GM19468 (cell line): ENCODE measurements at regions not wholly inside any gene's neighbourhood (a gene's known extent, or its start where the extent isn't known, plus 50 kb on each side); places are given as distances from the start of the nearest gene placed in this dataset.
"Not testable (repeated sequence)": the region's sequence is repeated elsewhere in the genome, so short reads cannot be mapped to it uniquely, and the experiment has no call there.

Experiments used
- ATAC-seq: cut with Tn5 transposase; IDR thresholded peaks from one replicate; pipeline ENCODE4 v1.9.1; 2021; ENCODE audit warnings: mild to moderate bottlenecking, moderate library complexity, moderate number of reproducible peaks; ENCODE audit not compliant: unreplicated experiment; ENCODE audit errors: extremely low read depth

DNA sequence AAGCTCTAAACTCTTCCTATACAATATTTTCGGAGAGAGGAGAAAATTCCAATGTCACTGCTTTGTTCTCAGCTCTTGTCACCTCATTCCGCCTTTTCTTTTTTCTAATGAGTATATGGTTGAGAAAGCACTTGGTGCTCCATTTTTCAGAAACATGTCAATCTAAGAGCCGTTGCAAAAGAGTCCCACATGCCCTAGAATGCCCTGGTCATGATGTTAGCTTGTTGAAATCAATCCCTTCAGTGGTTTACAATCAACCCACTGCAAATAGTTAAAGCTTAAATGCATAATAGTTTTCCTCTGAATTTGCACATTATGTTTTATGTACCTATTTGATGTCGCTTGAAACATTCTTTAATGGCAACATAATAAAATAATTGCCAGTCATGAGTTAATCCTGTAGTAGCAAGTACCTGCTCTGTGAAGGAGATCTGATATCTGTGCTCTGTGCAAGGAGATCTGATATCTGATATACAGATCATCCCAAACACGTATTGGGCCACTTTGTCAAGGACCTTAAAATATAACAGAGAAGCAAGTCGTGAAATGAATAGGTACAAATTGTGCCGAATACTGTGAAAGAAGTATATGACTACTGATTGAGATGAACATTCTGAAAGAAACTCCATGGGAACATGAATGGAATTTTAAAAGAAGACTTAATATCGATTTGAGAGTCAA is 1633.5 kb downstream of the SUCLG1 start:
- ATAC-seq: no peak

GRCh38 chr2:82823892-82824291 is 1635.2 kb downstream of the SUCLG1 start:
- no peak for ATAC-seq

GRCh38 chr2:82819951-82820350 is 1639.1 kb downstream of the SUCLG1 start:
- ATAC-seq: no peak

DNA sequence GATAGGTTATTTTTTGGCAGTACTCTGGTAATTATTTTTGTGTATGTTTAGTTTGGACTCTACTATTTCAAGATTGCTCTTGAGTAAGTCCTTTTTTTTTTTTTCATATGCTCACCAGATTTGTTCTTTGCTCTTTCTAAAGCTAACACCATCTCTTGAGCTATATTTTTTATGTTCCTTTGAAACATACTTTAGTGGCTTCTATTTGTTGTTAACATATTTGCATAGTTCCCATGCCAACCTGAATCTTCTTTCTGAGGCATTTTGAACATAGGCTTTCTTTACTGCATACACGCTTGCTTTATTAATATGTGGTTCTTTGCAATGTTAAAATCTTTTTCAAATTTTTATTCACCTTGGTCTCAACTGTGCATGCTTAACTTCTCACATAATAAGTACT is 1644.9 kb downstream of the SUCLG1 start:
- ATAC-seq: no peak

GRCh38 chr2:82811946-82812345 is 1647.1 kb downstream of the SUCLG1 start:
- no peak for ATAC-seq

DNA sequence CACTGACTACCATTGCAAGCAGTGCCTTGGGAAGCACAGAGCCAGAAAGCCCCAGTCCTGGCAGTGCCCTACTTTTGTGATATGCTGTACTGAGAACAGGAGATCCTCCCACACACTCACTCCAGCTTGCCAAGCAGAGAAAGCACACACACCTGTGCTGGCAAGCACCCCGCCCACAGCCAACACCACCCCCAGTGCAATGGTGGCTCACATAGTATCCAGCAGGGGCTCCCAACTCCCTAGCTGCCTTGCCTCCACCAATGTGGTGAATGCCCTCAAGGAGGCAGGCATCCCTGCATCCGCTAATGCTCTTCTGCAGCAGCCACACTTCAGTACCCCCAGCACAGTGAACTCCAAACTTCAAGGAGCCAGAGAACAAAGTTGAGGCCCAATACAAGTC is 1655.8 kb downstream of the SUCLG1 start:
- no peak for ATAC-seq

DNA sequence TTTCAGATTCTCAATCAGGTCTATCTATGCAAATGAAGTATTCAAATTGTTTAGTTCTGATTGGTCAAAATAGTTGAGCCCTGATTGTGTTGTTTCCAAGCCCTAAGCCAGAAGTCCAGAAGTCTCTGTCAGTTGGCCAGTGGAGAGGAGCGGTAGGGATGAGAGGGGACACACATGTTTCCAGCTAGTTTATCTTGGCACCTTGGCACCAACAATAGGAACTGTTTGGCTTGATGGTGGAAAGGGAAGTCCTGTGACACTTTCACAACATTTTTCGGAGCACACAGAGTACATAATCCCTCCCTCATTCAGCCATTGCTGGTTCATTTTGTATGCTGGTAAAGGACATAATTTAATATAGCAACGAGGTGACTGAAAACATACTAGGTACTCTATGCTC is 1661.6 kb downstream of the SUCLG1 start:
- no peak for ATAC-seq

GRCh38 chr2:82796132-82796531 is 1662.9 kb downstream of the SUCLG1 start:
- no peak for ATAC-seq

DNA sequence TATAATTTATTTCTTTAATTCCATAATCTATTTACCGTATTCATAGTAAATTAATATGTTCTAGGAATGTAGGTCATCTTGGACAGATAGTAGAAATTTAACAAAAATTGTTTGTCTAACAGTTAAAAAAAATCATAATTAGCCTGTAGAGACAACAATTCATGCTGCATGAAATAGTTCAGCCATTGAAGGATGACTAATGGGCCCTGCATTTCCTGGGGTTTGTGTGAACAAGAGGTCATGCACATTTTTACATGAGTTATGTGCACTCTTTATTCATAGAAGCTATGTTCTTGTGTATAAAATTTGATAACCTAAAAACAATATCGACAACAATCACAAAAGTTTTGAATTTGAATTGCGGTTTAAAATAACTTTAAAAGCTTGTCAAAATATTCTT is 1663.6 kb downstream of the SUCLG1 start:
- ATAC-seq: no peak

- no peak for ATAC-seq
These were observed 1665.2 kb downstream of the SUCLG1 start for GRCh38 chr2:82793711-82794435.

DNA sequence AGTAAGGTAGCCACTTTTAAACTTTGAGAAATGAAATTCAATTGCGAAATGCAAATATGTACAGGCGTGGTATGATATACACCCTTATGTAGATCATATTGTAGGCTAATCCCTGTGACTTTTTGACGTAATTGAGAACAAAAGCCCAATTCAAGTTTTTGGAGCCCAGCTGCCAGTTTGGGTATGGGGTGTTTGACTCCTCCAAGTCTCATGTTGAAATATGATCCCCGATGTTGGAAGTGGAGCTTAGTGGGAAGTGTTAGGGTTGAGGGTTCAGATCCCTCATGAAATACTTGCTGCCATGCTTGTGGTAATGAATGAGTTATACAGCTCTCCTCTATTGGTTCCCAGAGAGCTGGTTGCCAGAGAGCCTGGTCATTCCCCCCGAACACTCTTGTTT is 1666.8 kb downstream of the SUCLG1 start:
- no peak for ATAC-seq

DNA sequence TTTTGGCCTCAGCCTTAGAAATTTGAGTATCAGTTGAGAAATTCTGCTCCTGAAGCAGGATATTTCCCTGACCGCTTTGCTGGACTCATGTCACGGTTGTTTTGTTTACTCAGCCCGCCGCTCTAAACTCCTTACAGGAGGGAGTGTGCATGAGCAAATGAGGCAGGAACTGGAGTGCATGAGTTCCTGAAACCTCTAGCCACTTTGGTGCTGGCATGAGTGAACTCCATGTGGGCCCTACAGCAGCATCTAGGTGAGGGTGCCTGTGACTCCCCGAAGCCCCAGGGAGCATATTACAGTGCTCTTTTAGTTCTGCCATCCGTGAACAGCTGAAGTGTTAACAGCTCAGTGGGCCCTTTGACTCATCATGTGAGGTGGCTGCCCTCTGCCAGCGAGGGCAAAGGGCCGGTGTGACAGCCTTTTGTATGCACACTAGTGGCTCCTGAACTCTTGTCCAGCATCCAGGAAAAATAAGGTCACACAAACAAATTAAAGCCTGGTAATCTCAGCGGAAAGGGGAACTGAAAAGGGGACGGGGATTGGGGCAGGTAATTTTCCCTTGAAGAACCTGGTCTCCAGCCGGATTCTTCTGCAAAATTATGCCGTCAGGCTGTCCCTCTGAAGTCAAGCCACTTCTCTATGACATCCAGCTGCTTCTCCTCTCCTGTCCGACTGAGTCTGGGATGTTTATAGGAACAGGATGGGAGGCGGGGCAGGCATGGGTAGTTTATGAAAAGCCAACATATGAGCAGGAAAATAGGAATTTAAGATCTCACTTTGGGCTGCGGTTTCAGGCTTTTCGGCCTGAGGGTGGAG is 1668.7 kb downstream of the SUCLG1 start:
- ATAC-seq: no peak

DNA sequence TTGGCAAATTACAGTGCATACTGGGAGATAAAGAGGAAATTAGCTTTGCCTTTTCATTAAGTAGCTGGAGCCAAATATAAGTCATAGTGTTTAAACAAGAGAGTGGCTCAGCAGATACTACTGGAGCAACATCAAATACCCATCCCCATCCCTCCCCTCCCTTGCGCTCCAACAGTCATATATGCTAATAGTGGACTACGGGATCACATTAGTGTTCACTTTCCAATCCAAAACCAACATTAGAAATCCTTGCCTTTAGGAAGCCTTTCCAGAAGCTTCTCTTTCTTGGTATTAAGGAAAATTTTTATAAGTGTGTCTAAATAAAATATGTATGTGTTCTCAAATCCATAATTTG is 1669.3 kb downstream of the SUCLG1 start:
- no peak for ATAC-seq

DNA sequence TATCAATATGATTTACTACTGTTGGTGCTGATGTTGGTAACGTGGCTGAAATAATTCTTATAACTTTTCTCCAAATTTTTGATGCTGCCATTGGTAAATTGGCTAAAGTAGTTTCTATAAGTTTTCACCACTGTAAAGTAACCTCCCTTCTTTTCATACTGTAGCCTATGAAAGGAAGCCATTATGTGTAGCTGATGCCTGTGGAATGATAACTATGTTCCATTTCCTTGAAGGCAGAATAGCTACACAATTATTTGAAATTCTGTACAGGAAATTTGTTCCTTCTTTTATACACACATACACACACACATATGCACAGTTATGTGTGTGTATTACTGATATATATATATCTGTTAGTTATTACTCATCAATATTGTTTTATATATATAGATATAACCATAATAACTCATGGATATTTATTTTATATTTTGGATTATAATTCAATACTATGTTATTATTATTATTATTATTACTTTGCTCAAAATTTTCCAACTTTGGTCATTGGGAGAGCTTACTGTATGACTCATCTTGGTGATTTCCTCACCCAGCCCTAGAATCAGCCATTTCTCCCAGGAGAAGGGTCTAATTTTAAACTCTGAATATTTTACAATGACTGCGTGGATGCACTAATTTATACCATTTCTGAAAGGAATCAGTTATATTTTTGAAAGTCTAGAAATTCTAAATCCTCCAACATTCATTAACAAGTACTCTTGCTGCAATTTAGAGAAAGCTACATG is 1677.7 kb downstream of the SUCLG1 start:
- ATAC-seq: no peak

DNA sequence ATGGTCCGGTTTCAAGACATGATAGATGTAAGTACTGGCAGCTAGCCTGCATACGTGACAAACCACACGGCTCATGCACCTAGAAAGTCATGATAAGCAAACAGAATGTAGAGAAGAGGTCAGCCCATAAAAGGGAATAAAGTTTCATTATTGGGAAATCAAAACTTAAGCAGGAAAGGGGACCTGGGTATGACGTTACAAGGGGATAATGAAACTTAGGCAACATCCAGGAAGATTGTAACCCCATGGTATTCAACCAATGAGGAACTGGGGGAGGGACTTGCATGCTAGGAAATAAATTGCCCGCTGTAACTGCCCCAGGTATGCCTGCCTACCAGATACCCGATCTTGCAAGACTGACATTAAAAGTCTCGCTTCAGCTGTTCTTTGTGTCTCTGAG is 1679.0 kb downstream of the SUCLG1 start:
- no peak for ATAC-seq

DNA sequence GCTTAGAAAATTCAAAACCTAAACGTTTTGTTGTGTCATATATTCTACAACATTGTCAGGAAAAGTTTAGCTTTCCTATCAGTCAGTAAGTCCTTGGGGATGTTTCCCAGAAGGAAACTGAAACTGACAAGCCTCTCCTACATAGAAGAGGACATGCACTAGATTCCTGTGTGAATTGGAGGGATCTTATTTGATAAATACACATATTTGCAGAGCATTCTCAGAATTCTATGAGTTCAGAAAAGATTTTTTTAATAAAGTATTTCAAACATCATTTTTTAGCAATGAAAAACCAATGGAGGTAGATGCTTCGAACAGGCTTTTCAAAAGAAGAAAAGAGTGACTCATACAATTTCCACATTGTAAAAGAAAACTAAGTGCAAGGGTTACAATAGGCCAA is 1706.7 kb downstream of the SUCLG1 start:
- ATAC-seq: no peak

DNA sequence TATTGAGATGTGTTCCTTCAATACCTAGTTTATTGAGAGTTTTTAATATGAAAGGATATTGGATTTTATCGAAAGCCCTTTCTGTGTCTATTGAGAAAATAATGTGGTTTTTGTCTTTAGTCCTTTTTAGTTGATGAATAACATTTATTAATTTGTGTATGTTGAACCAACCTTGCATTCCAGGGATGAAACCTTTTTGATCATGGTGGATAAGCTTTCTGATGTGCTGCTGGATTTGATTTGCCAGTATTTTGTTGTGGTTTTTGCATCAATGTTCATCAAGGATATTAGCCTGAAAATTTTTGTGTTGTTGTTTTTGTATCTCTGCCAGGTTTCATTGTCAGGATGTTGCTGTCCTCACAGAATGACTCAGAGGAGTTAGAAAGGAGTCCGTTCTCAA is 1710.4 kb downstream of the SUCLG1 start:
- no peak for ATAC-seq

DNA sequence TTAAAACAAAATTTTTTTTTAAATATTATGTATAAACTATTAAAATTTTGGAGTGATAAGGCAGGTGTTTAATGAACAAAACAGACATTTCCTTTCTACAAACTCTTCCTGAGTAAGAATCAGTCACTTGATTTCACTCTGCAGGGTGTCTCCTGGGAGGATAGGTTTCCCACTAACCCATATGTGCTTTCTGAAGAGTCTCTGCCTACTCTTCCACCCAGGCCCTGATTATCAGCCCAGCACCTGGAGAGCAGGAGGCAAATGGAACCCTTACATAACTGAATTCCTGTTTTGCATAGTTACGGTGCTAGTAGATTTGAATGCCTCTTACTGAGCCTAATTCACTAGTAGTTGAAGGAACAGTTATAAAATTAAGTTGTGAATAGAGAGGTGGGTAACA is 1718.6 kb downstream of the SUCLG1 start:
- no peak for ATAC-seq

- ATAC-seq: not testable (repeated sequence)
These were observed 1721.1 kb downstream of the SUCLG1 start for GRCh38 chr2:82737965-82738364.

DNA sequence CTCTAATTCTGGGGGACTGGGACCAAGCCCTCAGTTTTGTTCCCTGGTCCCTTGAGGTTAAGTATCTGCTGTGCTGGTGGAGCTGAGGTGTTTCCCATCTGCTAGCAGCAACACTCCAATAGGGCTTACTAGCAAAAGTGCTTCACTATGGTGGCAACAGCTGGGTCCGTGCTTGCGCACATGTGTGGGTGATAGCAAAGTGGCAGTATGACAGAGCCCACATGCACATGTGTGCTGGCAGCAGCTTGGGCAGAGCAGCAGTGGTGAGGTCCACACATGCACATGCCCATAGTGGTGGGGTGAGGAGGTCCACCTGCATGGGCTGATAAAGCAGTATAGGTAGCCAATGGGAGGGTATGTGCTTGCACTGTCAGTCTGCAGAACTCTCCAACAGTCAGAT is 1723.7 kb downstream of the SUCLG1 start:
- no peak for ATAC-seq

- no peak for ATAC-seq
These were observed 1727.3 kb downstream of the SUCLG1 start for GRCh38 chr2:82731824-82732223.
